NCI-H748 treated with DMSO at 0.1 percent for 48 hours (cell line): ENCODE measurements at regions not wholly inside any gene's neighbourhood (a gene's known extent, or its start where the extent isn't known, plus 50 kb on each side); places are given as distances from the start of the nearest gene placed in this dataset.

ENCODE experiments used
- DNase-seq: peaks from one replicate; lab custom pipeline; 2025; lab: John Stamatoyannopoulos, UW

DNA sequence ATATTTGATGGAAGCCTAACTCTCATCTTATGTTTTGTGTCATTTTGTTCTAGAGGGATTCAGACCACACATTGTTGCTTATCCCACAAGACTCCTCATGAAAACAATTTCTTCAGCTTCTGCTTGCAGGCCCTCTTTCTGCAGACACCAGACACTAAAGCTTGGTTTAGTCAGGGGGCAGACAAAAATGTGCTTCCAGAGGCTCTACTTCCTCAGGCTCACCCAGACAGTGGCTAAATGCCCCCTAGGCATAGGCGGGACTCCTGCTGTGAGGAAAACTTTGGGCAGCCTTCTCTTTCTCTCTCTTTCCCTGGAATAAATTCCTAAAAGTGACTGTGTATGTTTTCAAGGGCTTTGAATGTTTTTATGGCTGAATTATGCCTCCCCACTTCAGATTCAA, 435.4 kb upstream of the ATP11B start:
- no peak for DNase-seq

DNA sequence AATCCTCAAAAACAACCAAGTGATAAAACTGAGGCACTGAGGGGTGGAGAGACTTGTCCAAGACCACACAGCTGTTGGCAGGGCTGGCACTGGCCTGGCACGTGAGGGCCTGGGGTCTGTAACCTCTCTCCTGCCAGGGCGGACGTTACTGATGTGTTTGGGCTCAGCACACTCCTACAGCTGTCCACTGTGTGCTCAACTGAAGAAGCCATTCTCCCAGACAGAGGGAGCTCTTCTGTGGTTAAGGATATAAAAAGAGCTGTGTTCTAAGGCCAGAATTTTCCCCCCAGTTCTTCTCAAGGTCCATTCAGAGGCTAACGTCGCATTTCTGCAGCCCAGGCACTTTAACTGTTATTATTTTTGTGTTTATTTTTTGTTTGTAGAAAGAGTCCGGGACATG, 429.0 kb upstream of the ATP11B start:
- no peak for DNase-seq

DNA sequence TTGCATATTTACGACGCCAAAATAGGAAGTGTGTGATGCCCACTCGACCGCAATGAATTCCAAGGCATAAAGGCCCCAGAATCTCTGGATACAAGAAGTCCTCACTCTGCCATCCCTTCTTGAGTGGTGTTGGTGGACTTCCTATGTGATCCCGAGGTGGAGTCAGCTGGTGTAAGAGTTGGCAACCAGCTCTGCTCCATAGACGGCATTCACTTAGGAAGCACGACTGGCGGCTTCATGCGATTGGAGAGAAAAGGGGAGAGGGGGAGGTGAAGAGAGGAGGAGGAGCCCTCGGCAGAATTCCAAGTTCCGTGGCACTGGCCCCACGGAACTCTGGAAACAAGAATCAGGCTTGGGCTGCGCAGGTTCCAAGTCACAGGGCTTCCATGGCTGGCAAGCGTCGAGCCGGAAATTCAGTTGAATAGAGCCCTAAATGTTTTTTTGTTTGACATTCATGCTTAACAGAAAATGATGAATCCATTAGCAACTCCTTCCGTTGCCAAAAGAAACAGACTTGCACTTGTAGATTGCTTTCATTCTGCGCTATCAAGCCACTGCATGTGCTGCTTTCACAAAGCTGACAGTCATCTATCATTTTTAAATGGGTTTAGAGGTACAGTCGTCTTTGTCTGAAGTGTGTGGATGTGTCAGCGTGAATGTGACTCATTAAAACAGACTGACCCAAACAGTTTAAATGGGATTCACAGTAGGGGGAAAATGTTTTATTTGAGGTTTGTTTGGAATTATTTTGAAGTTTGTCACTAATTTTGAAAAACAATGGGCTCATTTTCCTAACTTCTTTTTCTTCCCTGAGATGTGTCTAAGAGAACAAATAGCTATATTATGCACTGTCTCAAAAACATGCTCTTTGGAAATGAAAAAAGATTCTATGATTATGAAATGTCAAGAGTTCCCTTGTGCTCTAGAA, 428.3 kb upstream of the ATP11B start:
- peak; percentile 87 for DNase-seq

DNA sequence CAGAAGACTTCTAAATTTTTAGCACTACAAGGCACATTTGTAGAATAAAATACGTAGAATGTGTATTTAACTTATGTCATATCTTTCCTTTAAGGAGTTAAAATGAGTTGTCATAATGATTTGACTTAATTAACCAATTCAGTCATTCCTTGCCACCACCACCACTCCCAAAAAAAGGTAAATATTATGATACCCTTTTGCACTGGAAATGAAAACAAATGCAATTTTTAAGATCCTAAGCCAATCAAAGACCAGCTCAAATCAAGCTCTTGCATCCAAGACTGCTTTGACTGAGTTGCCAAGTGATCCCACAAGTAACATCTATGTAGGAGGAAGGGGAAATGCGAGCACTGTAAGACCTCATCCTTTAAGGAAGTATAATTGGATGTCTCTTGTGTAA, 426.6 kb upstream of the ATP11B start:
- DNase-seq = no peak

DNA sequence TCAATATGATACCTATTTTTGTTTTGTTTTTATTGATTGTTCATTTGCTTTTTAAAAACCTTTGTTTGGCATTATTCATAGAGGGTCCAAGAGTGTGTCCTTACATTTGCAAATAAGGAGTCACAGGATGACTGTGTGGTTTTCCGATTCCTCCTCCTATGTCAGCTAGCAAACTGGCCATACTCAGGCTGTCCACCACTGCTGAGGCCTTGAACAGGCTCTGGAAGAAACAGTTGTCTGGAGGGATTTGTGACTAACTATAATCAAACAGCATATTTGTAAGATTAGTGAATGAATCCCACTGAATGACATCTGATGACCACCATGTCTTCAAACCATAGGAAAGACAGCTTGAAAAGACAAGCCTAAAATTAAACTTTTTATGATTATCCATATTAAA, 423.4 kb upstream of the ATP11B start:
- no peak for DNase-seq

DNA sequence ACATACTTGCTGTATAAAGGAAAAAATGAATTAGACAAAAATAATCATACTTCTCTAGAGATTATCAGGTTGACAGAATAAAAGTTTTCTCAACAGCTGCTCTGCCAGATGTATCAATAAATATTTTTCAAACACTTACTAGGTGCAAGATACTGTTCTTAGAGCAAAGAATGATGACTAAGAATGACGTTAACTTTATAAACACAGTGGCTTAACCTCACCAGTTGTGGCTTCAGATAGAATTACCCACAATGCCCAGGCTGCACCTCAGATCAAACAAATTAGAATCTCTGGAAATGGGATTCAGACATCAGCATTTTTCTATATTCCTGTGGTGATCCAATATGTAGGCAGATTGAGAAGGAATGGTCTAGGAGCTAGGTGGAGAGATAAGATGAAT, 422.4 kb upstream of the ATP11B start:
- no peak for DNase-seq

DNA sequence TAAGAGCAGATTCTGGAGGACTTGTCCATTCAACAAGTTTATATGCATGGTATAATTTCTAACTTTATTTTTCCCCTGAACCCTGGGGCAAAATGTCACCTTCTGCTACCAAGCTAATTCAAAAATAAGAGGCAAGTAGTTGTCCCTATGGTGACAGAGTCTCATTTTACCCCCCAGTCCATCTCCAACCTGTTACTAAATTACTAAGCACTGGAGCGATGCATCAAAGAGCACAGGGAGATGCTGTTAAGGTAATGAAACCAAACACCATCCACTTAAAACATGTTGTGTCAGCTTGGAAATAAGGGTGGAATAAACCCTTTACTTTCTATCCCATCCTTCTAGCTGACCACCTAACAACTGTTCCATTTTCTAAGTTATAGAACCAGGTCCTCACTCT, 417.4 kb upstream of the ATP11B start:
- DNase-seq = no peak

DNA sequence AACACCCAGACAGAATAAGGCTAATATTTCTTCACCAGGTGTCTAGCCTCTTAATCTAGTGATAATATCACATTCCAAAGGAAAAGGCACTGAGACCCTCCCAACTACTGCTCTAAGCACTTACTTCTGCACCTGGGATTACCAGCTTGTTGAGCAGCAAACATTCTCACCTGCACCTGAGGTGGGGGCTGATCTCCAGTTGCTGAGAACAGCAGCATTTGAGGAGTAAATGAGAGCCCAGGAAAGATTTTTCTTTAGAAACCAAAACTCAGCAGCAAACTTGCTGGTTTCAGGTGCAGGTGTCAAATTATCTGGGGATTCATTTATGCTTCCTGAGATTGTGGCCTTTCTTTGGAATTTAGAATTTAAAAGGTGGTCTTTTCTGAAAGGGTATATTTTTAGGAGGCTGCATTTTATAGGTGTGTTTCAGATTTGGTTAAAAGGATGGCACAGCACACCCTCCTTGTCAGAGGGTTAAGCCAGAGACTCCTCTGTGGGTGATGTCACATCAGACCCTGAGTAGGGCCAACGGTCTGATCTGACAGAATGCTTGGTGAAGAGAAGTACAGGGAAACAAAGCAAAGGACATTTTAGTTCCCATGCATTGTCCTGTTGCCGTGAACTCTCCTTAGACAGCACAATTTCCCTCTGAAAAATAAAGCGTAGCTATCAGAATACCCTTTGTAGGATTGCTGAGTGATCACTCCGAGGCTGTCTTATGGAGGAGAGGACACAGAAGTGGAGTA, 411.0 kb upstream of the ATP11B start:
- no peak for DNase-seq

DNA sequence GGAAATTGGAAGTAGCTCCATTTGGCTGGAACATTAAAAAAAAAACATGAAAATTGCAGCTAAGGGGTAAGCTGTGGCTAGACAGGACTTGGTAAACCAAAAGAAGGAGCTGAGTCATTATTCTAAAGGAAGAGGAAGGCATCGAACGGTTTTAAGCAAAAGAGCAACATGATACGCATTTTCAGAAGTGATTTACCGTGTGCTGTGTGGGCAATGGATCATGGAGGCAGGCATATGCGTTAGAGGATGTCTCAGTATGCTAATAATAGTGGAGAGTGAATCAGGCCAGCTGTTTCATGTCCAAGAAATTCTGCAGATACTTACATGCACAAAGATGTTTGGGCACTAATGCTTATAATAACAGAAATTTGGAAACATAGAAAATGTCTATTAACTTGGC, 409.1 kb upstream of the ATP11B start:
- no peak for DNase-seq

DNA sequence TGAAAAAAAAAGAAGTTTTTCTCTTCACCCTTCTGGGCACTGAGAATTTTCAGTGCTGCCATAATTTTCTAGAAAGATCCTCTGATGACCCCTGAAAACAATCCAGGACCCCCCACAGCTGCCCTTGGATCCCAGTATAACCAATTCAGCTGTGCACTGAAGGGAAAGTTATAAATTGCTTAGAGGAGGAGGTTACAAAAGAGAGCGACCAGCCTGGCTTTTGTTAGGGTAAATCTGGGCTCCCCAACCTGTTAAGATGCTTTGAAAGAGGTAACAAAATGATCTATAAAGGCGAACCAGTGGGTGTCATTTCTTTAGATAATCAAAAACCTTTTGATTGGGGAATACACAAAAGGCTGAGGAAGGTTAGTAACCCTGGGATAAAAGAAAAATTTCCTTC, 407.9 kb upstream of the ATP11B start:
- no peak for DNase-seq

DNA sequence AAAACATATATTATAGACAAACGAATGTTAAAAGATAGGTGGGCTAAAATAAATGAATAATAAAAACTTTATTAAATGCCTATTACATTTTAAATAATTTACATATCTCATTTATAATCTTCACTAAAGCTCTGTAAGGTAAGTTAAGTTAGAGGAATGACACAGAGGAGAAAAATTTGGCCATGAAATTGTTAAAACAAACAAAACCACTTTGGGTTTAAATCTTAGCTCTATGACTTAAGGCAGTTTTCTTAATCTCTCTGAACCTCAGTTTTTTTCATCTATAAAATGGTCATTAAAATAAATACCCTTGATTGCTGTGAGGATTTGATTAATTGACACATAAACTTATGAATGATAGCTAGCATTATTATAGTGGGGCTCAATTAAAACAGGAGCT, 404.8 kb upstream of the ATP11B start:
- DNase-seq = no peak

DNA sequence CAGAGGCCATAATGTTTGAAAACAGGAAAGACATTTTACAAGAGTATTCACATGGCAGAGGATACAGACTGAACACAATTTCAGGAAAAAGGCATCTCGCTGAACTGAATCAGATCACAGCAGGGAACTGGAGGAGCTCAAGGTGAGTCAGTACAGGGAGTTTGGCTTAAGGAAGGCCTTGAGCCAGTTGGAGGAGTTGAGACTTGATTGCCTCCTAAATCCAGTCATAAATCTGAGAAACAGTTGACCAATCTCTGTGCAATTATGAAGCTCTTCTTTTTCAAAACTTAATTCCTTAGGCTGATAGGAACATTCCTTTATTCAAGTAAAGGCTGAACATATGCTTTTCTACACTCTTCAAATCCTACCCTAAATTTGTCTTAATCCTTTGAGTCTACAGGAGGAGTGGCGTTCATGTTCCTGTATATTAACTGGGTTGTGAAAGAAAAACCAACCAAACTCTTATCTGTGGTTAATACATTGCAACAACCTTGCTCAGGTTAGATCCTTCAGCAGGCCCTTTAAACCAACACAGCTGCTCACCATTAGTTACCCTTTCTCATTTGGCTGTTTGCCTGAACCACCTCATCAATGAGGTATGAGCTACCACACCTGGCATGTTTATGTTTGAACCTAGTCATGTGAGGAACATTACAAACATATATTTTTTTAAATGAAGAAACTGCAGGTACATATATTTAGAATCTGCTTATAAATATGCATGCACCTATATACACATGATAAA, 404.1 kb upstream of the ATP11B start:
- DNase-seq = peak; percentile 48

DNA sequence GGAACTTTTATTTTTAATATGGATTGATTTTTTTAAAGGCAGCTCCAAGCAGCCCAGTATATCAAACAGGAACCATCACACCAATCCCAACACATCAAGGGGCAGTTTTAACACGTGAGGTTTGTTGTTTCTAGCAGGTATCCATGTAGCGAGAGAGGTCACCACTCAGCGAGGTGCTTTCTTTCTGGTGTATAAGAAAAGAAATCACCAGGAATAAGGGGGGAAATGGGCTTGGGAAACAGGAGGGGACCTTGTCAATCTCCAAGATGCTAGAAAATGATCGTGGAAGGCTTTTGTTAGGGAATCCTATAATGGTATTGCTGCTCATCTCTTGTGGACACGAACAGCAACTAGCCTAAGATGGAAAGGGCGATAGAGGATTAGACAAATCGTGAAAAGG, 402.9 kb upstream of the ATP11B start:
- DNase-seq = no peak

DNA sequence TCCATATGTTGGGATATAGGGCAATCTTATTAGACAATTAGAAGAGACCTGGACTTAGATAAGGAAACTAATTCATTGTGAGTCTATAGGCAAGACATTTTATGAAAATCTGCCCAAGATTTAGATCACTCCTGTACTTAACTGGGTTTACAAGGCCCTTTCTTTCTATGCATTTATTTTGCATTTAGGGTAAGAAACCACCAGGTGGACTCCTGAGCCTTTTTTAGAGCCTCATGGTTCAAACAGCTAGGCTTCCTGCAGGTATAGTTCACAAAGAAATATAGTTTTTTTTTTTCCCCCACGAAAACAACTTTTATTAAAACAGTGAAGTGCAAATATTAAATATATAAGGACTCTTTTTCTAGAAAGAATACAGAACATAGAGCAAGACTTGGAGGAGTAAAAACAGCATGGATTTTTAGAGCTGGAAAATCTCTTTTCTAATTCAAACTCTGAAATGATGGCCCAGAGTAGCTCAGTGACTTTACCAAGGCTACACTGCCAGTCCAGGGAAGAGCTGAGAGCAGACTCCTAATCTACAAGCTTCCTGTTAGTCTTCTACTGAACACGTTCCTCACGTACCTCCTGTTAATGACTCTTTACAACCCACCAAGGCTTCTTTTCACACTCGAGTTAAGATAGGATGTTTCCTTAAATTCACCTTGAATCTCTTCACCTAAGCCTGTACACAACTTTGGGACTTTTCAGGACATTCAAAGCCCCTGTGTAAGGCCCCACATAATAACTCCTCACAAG, 400.9 kb upstream of the ATP11B start:
- no peak for DNase-seq

DNA sequence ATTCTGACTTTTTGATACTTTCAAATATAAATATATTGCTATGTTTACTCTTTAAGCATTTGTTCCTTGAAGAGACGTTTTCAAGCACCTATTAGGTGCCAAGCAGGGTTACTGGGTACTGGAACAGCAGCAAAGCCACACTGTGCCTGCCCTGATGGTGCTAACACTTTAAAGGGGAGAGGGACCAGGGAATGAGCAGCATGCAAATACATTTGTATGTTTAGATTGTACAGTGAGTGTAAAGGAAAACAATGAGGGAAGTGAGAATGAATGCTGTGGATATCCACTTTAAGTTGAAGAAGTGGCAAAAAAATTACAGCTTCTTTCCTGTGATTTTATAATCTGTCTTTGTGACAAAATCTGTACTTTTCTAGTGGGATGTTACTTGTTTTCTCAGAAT, 400.2 kb upstream of the ATP11B start:
- DNase-seq = no peak

DNA sequence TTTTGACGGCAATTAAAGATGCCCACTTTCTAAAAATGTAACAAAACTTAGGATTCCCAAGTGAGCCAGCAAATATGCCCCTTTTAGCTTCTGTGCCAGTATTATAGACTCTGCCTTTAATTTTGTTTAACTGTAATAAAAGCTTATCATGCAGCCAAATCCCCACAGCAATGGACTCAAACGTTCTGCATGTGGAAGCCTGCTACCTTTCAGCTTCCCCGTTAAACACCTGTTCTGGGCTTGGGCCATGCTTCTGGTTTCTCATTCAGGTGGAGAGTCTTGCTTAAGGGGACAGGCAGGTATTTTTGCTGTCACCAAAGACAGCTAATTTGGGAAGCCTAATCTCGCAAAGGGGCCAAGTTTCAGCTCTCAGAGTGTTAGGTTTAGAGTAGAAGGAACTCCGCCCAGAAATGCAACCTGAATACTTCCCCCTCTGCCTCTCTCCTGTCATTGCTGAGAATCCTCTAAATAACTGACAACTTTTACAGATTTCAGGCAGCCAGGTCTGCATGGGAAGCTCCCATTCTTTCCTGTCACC, 399.4 kb upstream of the ATP11B start:
- no peak for DNase-seq

DNA sequence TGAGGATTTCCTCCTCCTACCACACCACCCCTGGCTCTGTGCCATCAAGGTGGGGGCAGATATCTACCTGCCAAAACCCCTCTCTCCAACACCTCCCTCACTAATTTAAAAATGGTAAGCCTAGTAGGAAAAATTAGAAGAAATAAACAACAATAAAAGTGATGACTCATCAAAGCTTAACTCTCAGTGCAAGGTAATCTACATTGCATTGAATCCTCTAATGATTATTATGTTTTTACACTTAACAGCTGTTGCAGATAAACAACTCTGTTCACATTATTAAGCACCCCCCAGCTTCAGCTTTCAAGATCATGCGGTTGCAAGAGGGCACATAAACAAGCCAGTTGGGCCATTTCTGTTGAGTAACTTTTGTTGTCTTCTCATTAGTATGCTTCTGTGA, 396.1 kb upstream of the ATP11B start:
- DNase-seq = no peak

DNA sequence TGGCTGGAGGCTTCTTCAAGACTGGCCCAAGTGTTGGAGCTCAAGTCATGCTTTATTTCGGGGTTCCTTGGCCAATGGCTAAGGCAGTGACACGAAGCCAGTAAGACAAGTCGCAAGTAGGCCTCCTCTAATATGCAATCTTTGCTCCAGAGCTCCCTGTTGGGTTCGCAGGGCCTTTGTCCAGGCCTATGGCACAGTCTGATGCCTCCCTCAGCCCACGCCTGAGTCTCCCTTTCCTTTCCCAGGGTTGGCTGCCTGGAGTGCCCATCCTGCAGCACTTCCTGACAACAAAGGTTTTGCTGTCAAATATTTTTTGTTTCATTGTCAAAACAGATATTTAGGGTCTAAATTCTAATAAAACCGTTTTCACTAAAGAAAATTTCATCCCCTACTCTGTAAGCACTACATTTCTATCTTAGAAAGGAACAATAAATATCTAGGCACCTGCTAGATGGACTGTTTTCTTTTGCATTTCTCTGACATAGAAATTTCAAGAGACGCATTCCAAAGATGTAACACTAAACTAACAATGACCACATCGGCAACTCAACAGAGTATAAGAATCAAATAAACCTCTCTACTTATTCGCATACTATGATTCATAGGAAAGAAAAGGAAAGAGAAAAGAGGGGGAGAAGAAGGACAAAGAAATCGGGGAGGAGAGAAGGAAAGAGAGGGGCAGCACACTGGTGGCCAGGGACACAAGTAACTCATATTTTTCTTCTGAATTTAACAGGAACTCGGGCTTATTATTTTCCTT, 393.1 kb upstream of the ATP11B start:
- no peak for DNase-seq

DNA sequence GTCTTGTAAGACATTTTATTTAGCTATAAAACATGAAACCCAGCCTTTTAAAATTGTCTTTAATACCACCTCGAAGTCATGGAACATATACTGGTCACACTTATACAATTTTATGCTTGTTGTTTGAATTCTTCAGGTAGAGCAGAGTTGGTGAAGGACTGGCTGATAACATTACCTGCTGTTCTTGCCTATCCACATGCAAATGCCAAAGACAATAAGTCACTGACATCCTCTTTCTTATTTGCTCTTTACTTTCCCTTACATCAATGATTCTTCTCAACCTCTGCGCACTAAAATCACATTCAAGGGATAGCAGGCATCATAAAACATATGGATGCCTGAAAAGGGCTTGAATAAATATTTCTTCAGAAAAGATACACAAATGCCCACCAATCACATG, 392.5 kb upstream of the ATP11B start:
- DNase-seq = no peak

DNA sequence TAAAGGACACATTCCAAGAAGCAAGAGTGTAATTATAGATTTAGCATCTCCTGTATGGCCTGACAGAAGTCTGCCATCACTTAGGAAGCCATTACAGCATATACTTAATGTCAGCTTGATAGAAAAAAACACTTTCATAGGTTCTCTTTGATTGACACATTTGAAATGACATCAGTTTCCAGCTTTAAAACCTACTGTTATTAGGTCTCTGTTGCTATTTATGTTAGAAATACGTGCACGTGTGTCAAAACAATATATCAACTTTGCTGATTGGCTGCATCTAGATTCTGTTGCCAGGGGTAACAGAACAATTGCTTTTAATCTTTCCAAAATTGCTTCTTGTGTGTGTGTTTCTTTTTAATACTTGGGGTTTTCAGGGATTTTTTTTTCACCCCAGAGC, 389.3 kb upstream of the ATP11B start:
- DNase-seq = no peak

DNA sequence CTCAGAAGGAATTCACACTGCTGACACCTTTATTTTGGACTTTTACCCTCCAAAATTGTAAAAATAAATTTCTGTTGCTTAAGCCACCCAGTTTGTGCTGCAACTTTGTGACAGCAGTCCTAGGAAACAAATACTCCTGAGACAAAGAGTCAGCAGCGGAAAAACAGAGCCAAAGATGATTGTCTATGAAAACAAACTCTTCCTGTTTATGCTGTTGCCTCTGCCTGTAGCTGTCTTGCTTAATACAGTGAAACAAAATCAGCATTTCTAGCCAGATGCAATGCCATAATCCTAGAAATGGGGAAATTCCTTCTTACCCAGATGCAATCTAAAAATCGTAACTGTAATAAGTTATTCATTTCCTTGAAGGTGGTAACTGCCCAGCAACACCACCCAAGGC, 387.5 kb upstream of the ATP11B start:
- no peak for DNase-seq
